Activated naive CD8-positive, alpha-beta T cell treated with anti-CD3 and anti-CD28 coated beads, Interleukin-2, amount 10 ng/mL, durations not matched to agents 7 days and 5 days (primary cell): ENCODE measurements at regions not wholly inside any gene's neighbourhood (a gene's known extent, or its start where the extent isn't known, plus 50 kb on each side); places are given as distances from the start of the nearest gene placed in this dataset.

ENCODE experiments used
- ATAC-seq: fragments of 150-1000 bp; cut with Tn5 transposase; one replicate; pipeline ENCODE4 v1.10.0; 2021; ENCODE audit warnings: low read depth, moderate library complexity
- POLR2A ChIA-PET: fragments of 350-600 bp; sonication (Branson Sonifier 250); formaldehyde crosslinking; loops from one replicate; lab custom pipeline; 2021; ENCODE audit warnings: antibody characterized with exemption; lab: Charles Lee
- DNase-seq: peaks from one replicate; pipeline ENCODE4 v3.0.0; 2021
- H3K27ac Mint-ChIP-seq: one replicate; pipeline ENCODE4 v1.8.0; 2022; ENCODE audit warnings: mild to moderate bottlenecking, mixed read lengths
- H3K27me3 Mint-ChIP-seq: one replicate; pipeline ENCODE4 v1.8.0; 2022; ENCODE audit warnings: mild to moderate bottlenecking, moderate library complexity, mixed read lengths
- H3K36me3 Mint-ChIP-seq: one replicate; pipeline ENCODE4 v1.8.0; 2021; ENCODE audit warnings: mild to moderate bottlenecking, mixed read lengths
- H3K4me1 Mint-ChIP-seq: one replicate; pipeline ENCODE4 v1.8.0; 2021; ENCODE audit warnings: mixed read lengths
- H3K4me3 Mint-ChIP-seq: one replicate; pipeline ENCODE4 v1.8.0; 2022; ENCODE audit warnings: mild to moderate bottlenecking, moderate library complexity, mixed read lengths
- H3K9me3 Mint-ChIP-seq: one replicate; pipeline ENCODE4 v1.8.0; 2021; ENCODE audit warnings: mixed read lengths

- POLR2A ChIA-PET, result no interaction called here
- Mint-ChIP-seq H3K4me1 (no peaks in the 10 kb centered on the region), H3K36me3 (no peaks in the 10 kb centered on the region), H3K27me3 (peaks cover 10% of the 10 kb centered on the region), H3K27ac (no peak overlapping the region), H3K9me3 (no peaks in the 10 kb centered on the region), H3K4me3 (no peak overlapping the region)
- ATAC-seq, result no peak
- DNase-seq, result no peak
These were observed 50.9 kb upstream of the GALNT2 start for GRCh38 chr1:230016159-230016558.
